GM12892 (cell line): ENCODE measurements at regions not wholly inside any gene's neighbourhood (a gene's known extent, or its start where the extent isn't known, plus 50 kb on each side); places are given as distances from the start of the nearest gene placed in this dataset.

Source experiments
- POLR2A ChIP-seq: IDR thresholded peaks from 2 replicates; pipeline ENCODE4 v1.6.1; 2011; ENCODE audit warnings: low read depth, low read length, control low read depth
- POLR2AphosphoS5 ChIP-seq: IDR thresholded peaks from 2 replicates; pipeline ENCODE4 v1.6.1; 2011; ENCODE audit warnings: low read depth, low read length, control low read depth
- TAF1 ChIP-seq: IDR thresholded peaks from 2 replicates; pipeline ENCODE4 v1.6.1; 2011; ENCODE audit warnings: low read depth, mild to moderate bottlenecking, control low read depth, low read length, borderline replicate concordance

- no peak for TF ChIP-seq POLR2A
- TF ChIP-seq TAF1 = no peak
- no peak for TF ChIP-seq POLR2AphosphoS5
Measured at GRCh38 chr15:92707880-92708551, 52.4 kb upstream of the FAM174B start.
